Endothelial cell of umbilical vein (primary cell): ENCODE measurements at regions not wholly inside any gene's neighbourhood (a gene's known extent, or its start where the extent isn't known, plus 50 kb on each side); places are given as distances from the start of the nearest gene placed in this dataset.

Experiments
- BruUV-seq: library from RNA; stranded (reverse); fragments of 400-500 nt; replicated peaks from 2 replicates; lab custom pipeline; 2021; lab: Mats Ljungman, UMichigan
- CTCF ChIA-PET: fragments of 300-600, 350-600 bp; sonication (Branson Sonifier 250); formaldehyde crosslinking; loops from one replicate; lab custom pipeline; 2021; ENCODE audit warnings: antibody characterized with exemption, inconsistent platforms; lab: Charles Lee
- POLR2A ChIA-PET: fragments of 300-600, 350-600 bp; sonication (Branson Sonifier 250); formaldehyde crosslinking; loops from one replicate; lab custom pipeline; 2021; ENCODE audit warnings: antibody characterized with exemption, inconsistent platforms; lab: Charles Lee
- DNase-seq: peaks from one replicate; pipeline ENCODE4 v3.0.0-alpha.2; 2011; ENCODE audit warnings: low read depth, low spot score
- FAIRE-seq: peaks from 2 replicates; lab custom pipeline; 2011; peaks lifted over from hg19 to GRCh38; lab: Jason Lieb, UNC
- H2AFZ ChIP-seq: 2 replicates; pipeline ENCODE4 v1.6.0; 2012; ENCODE audit warnings: low read depth, low read length, control low read depth, inconsistent platforms
- H3K27ac ChIP-seq: 2 replicates; pipeline ENCODE4 v1.5.1; 2011; ENCODE audit warnings: low read depth, mild to moderate bottlenecking, control low read depth, low read length, moderate library complexity; ENCODE audit not compliant: insufficient read depth
- H3K27me3 ChIP-seq, 2 experiments: 2 replicates each; pipeline versions ENCODE4 v1.6.0 to v1.6.1; 2011; ENCODE audit warnings: low read length in 2 of 2, mixed read lengths in 1 of 2; ENCODE audit not compliant: control insufficient read depth in 2 of 2, insufficient read depth in 2 of 2
- H3K36me3 ChIP-seq, 2 experiments: 2 replicates in 1 of 2; 3 replicates in 1 of 2; pipeline ENCODE4 v1.5.1; 2011; ENCODE audit warnings: low read length in 2 of 2, mild to moderate bottlenecking in 1 of 2, moderate library complexity in 1 of 2; ENCODE audit not compliant: control insufficient read depth in 2 of 2, insufficient read depth in 2 of 2; ENCODE audit errors: extremely low read depth in 1 of 2
- H3K4me1 ChIP-seq: 3 replicates; pipeline ENCODE4 v1.5.1; 2011; ENCODE audit warnings: mild to moderate bottlenecking, low read length; ENCODE audit not compliant: control insufficient read depth, insufficient read depth; ENCODE audit errors: extremely low read depth
- H3K4me2 ChIP-seq: 2 replicates; pipeline ENCODE4 v1.6.1; 2011; ENCODE audit warnings: low read length, control low read depth, mixed read lengths; ENCODE audit not compliant: insufficient read depth
- H3K4me3 ChIP-seq, 3 experiments: fragments of 200-600 bp in 1 of 3; sonication (generic), shearing (Covaris generic) in 1 of 3; replicated peaks in 1 of 3; 2 replicates each; pipeline ENCODE4 v1.5.1; 2011 to 2016; ENCODE audit warnings: control low read depth in 3 of 3, low read length in 3 of 3, mild to moderate bottlenecking in 2 of 3, inconsistent platforms in 1 of 3, low read depth in 1 of 3, moderate library complexity in 1 of 3; ENCODE audit not compliant: insufficient read depth in 1 of 3
- H3K79me2 ChIP-seq: 2 replicates; pipeline ENCODE4 v1.6.0; 2012; ENCODE audit warnings: low read length, inconsistent platforms; ENCODE audit not compliant: control insufficient read depth, insufficient read depth
- H3K9ac ChIP-seq: replicated peaks from 2 replicates; pipeline ENCODE3; 2011; ENCODE audit warnings: low read length, control low read depth; ENCODE audit not compliant: insufficient read depth; ENCODE audit errors: extremely low read depth
- H3K9me1 ChIP-seq: replicated peaks from 3 replicates; pipeline ENCODE4 v1.6.0; 2011; ENCODE audit warnings: mild to moderate bottlenecking, low read length; ENCODE audit not compliant: control insufficient read depth, insufficient read depth; ENCODE audit errors: extremely low read depth
- H3K9me3 ChIP-seq: replicated peaks from 2 replicates; pipeline ENCODE4 v1.5.1; 2012; ENCODE audit warnings: low read length, inconsistent platforms; ENCODE audit not compliant: control insufficient read depth, insufficient read depth
- H4K20me1 ChIP-seq: replicated peaks from 2 replicates; pipeline ENCODE3; 2011; ENCODE audit warnings: mild to moderate bottlenecking, low read length; ENCODE audit not compliant: control insufficient read depth, insufficient read depth; ENCODE audit errors: extremely low read depth
- EZH2 ChIP-seq: IDR thresholded peaks from 2 replicates; pipeline ENCODE4 v1.6.1; 2012; ENCODE audit warnings: borderline replicate concordance, low read depth, mild to moderate bottlenecking, moderate library complexity, low read length, inconsistent platforms; ENCODE audit not compliant: severe bottlenecking
- FOS ChIP-seq: IDR thresholded peaks from 2 replicates; pipeline ENCODE4 v1.6.1; 2011; ENCODE audit warnings: mild to moderate bottlenecking, low read length, moderate library complexity, borderline replicate concordance; ENCODE audit not compliant: insufficient read depth
- GATA2 ChIP-seq: IDR thresholded peaks from 2 replicates; pipeline ENCODE4 v1.7.0; 2011; ENCODE audit warnings: low read depth, mild to moderate bottlenecking, moderate library complexity, mixed read lengths, low read length; ENCODE audit not compliant: insufficient read length, insufficient read depth
- JUN ChIP-seq: IDR thresholded peaks from 2 replicates; pipeline ENCODE4 v1.6.1; 2011; ENCODE audit warnings: borderline replicate concordance, low read depth; ENCODE audit not compliant: insufficient read length, insufficient read depth
- MAX ChIP-seq: IDR thresholded peaks from 2 replicates; pipeline ENCODE4 v1.6.1; 2011; ENCODE audit not compliant: insufficient read depth, insufficient read length
- MYC ChIP-seq: IDR thresholded peaks from one replicate; pipeline ENCODE4 v1.6.1; 2011; ENCODE audit warnings: mild to moderate bottlenecking, low read depth, low read length
- POLR2A ChIP-seq: IDR thresholded peaks from 2 replicates; pipeline ENCODE4 v1.6.1; 2012; ENCODE audit warnings: low read depth, mild to moderate bottlenecking, control low read depth, low read length
- POLR2AphosphoS5 ChIP-seq: IDR thresholded peaks from 2 replicates; pipeline ENCODE4 v1.6.1; 2012; ENCODE audit warnings: low read depth, mild to moderate bottlenecking, control low read depth, low read length, moderate library complexity; ENCODE audit not compliant: insufficient read depth
- dilution Hi-C: fragments of 300-500 bp; cut with MboI; formaldehyde crosslinking; loops from one replicate; pipeline ENCODE4 v1.15.0; 2019; ENCODE audit warnings: low sequenced_read_pairs; ENCODE audit not compliant: extremely low pct_ligation_motif_present
- intact Hi-C: fragments of 100-400 bp; cut with micrococcal nuclease; formaldehyde crosslinking; loops from one replicate; pipeline ENCODE4 v1.10.0; 2022
- TF ChIP-seq, protein P1 (sequence below), 2 donors: IDR thresholded peaks; 1 replicate in 1 of 2; 2 replicates in 1 of 2; pipeline ENCODE4 v1.5.1; 2011; ENCODE audit warnings: low read length in 2 of 2, mild to moderate bottlenecking in 2 of 2, moderate library complexity in 2 of 2, control low read depth in 1 of 2, inconsistent platforms in 1 of 2, low read depth in 1 of 2; ENCODE audit not compliant: insufficient read depth in 1 of 2; ENCODE audit errors: extremely low read depth in 1 of 2

DNA sequence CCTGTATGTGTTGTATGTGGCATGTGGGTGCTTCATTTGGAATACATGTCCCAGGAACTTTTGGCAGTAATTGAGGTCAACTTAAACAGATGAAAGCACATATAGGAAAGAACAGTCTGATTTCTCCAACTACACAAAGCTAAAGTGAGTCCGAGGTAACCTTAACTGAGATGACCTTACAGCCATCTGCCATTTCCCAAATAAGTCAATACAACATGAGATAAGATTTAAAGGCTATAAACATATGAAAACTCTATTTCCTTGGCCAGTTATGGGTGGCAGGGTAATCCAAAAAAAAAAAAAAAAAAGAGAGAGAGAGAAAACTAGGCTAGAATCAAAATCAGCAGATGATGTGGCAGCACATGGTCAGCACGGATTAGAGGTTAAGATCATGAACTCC, 1068.3 kb downstream of the KHDRBS2 start:
- Histone ChIP-seq H3K27ac (no peak overlapping the region), H3K27me3 (no peaks in the 10 kb centered on the region), H3K4me1 (no peaks in the 10 kb centered on the region), H3K4me2 (no peak overlapping the region), H3K9me3 (peaks cover 5% of the 10 kb centered on the region), H4K20me1 (no peaks in the 10 kb centered on the region), H2AFZ (no peak overlapping the region), H3K4me3 (no peak overlapping the region), H3K36me3 (no peaks in the 10 kb centered on the region), H3K9ac (no peak overlapping the region), H3K79me2 (no peaks in the 10 kb centered on the region), H3K9me1 (no peaks in the 10 kb centered on the region)
- no peak for TF ChIP-seq POLR2AphosphoS5
- no peak for TF ChIP-seq FOS
- no peak for TF ChIP-seq POLR2A
- no peak for TF ChIP-seq JUN
- TF ChIP-seq EZH2 = no peak
- no peak for TF ChIP-seq MYC
- no peak for TF ChIP-seq GATA2
- TF ChIP-seq MAX = no peak
- TF ChIP-seq, protein P1, sequence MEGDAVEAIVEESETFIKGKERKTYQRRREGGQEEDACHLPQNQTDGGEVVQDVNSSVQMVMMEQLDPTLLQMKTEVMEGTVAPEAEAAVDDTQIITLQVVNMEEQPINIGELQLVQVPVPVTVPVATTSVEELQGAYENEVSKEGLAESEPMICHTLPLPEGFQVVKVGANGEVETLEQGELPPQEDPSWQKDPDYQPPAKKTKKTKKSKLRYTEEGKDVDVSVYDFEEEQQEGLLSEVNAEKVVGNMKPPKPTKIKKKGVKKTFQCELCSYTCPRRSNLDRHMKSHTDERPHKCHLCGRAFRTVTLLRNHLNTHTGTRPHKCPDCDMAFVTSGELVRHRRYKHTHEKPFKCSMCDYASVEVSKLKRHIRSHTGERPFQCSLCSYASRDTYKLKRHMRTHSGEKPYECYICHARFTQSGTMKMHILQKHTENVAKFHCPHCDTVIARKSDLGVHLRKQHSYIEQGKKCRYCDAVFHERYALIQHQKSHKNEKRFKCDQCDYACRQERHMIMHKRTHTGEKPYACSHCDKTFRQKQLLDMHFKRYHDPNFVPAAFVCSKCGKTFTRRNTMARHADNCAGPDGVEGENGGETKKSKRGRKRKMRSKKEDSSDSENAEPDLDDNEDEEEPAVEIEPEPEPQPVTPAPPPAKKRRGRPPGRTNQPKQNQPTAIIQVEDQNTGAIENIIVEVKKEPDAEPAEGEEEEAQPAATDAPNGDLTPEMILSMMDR (IDR thresholded peaks at IDR 0.05; ENCODE audit: extremely low read depth in 1 of 2, insufficient read depth in 1 of 2, low read depth in 1 of 2, low read length in 2 of 2) = no peak
- ChIA-PET CTCF (no interaction called here), POLR2A (interaction anchor here (0.7 kb wide), 1 partner anchor 10 kb away, joined by 5 read pairs; no protein-coding TSS in a partner anchor)
- dilution Hi-C loops = no loop called here
- intact Hi-C loops = no loop called here
- FAIRE-seq (no peak), DNase-seq (no peak)
- no TSS peak for BruUV-seq
